ENCODE measurements at regions not wholly inside any gene's neighbourhood (a gene's known extent, or its start where the extent isn't known, plus 50 kb on each side); places are given as distances from the start of the nearest gene placed in this dataset.

GRCh38 chr17:14760719-14761411, 460.0 kb downstream of the HS3ST3B1 start:
- no peak for TF ChIP-seq CTCF (IDR thresholded peaks at IDR 0.05; ENCODE audit: low read depth, low read length, missing control alignments)
- no peak overlapping the region for H3K4me3 ChIP-seq (ENCODE audit: low read depth, low read length)
- DNase-seq (ENCODE audit: low read depth) = no peak

GRCh38 chr17:14760212-14760611, 459.3 kb downstream of the HS3ST3B1 start:
- H3K4me3 ChIP-seq (ENCODE audit: low read depth, low read length) = no peak overlapping the region
- DNase-seq (ENCODE audit: low read depth) = no peak

GRCh38 chr17:14759325-14759724, 458.4 kb downstream of the HS3ST3B1 start:
- no peak overlapping the region for H3K4me3 ChIP-seq (ENCODE audit: low read depth, low read length)
- no peak for DNase-seq (ENCODE audit: low read depth)
- TF ChIP-seq CTCF (IDR thresholded peaks at IDR 0.05; ENCODE audit: low read depth, low read length, missing control alignments) = no peak

More at GRCh38 chr17:14760212-14760611, 459.3 kb downstream of the HS3ST3B1 start:
- TF ChIP-seq CTCF (IDR thresholded peaks at IDR 0.05; ENCODE audit: low read depth, low read length, missing control alignments) = no peak

- H3K4me3 ChIP-seq (ENCODE audit: low read depth, low read length) = no peak overlapping the region
- DNase-seq (ENCODE audit: low read depth) = no peak
- TF ChIP-seq CTCF (IDR thresholded peaks at IDR 0.05; ENCODE audit: low read depth, low read length, missing control alignments) = no peak
Observed at GRCh38 chr17:14756479-14756878, 455.6 kb downstream of the HS3ST3B1 start.

- TF ChIP-seq CTCF (IDR thresholded peaks at IDR 0.05; ENCODE audit: low read depth, low read length, missing control alignments) = no peak
- no peak overlapping the region for H3K4me3 ChIP-seq (ENCODE audit: low read depth, low read length)
- no peak for DNase-seq (ENCODE audit: low read depth)
Observed at GRCh38 chr17:14755002-14755401, 454.1 kb downstream of the HS3ST3B1 start.

- no peak overlapping the region for H3K4me3 ChIP-seq (ENCODE audit: low read depth, low read length)
- no peak for DNase-seq (ENCODE audit: low read depth)
- TF ChIP-seq CTCF (IDR thresholded peaks at IDR 0.05; ENCODE audit: low read depth, low read length, missing control alignments) = no peak
Observed at GRCh38 chr17:14753383-14753782, 452.5 kb downstream of the HS3ST3B1 start.

- no peak for DNase-seq (ENCODE audit: low read depth)
- TF ChIP-seq CTCF (IDR thresholded peaks at IDR 0.05; ENCODE audit: low read depth, low read length, missing control alignments) = no peak
- no peak overlapping the region for H3K4me3 ChIP-seq (ENCODE audit: low read depth, low read length)
Observed at GRCh38 chr17:14752011-14752410, 451.1 kb downstream of the HS3ST3B1 start.

All from GM12864 (cell line).